Liver (tissue), 8 donors: ENCODE measurements at regions not wholly inside any gene's neighbourhood (a gene's known extent, or its start where the extent isn't known, plus 50 kb on each side); places are given as distances from the start of the nearest gene placed in this dataset.

Experiments
- DNase-seq: peaks from one replicate; pipeline ENCODE4 v3.0.0-alpha.2; 2017; ENCODE audit warnings: low spot score
- H3K27ac ChIP-seq, 2 donors: one replicate each; pipeline ENCODE4 v1.7.0; 2013; ENCODE audit warnings: inconsistent platforms in 2 of 2, low read length in 2 of 2, control low read depth in 1 of 2, low read depth in 1 of 2, mild to moderate bottlenecking in 1 of 2
- H3K27me3 ChIP-seq, 4 donors: one replicate each; pipeline versions ENCODE4 v1.6.1 to v1.7.0; 2013; ENCODE audit warnings: low read length in 3 of 4, inconsistent platforms in 1 of 4, mild to moderate bottlenecking in 1 of 4, moderate library complexity in 1 of 4; ENCODE audit not compliant: control insufficient read depth in 4 of 4, insufficient read depth in 4 of 4
- H3K36me3 ChIP-seq, 4 donors: one replicate each; pipeline versions ENCODE4 v1.6.1 to v1.7.0; 2013; ENCODE audit warnings: low read length in 3 of 4, mild to moderate bottlenecking in 3 of 4, low read depth in 1 of 4, moderate library complexity in 1 of 4; ENCODE audit not compliant: control insufficient read depth in 4 of 4, insufficient read depth in 3 of 4
- H3K4me1 ChIP-seq, 4 donors: one replicate each; pipeline versions ENCODE4 v1.6.1 to v1.7.0; 2013; ENCODE audit warnings: low read length in 3 of 4, mild to moderate bottlenecking in 3 of 4, moderate library complexity in 1 of 4; ENCODE audit not compliant: control insufficient read depth in 4 of 4, insufficient read depth in 4 of 4
- H3K4me3 ChIP-seq, 3 donors: one replicate each; pipeline versions ENCODE4 v1.6.1 to v1.7.0; 2013; ENCODE audit warnings: low read length in 3 of 3, control low read depth in 1 of 3, low read depth in 1 of 3, mild to moderate bottlenecking in 1 of 3
- H3K9ac ChIP-seq, 2 donors: one replicate each; pipeline ENCODE4 v1.7.0; 2013; ENCODE audit warnings: low read length in 2 of 2, mild to moderate bottlenecking in 2 of 2, moderate library complexity in 2 of 2, control low read depth in 1 of 2, low read depth in 1 of 2
- H3K9me3 ChIP-seq, 4 donors: one replicate each; pipeline versions ENCODE4 v1.6.1 to v1.7.0; 2013; ENCODE audit warnings: low read length in 3 of 4; ENCODE audit not compliant: control insufficient read depth in 4 of 4
- ATF3 ChIP-seq: IDR thresholded peaks from 2 replicates; pipeline ENCODE4 v1.6.1; 2016; ENCODE audit warnings: antibody characterized with exemption
- CTCF ChIP-seq: fragments of 150-350 bp; IDR thresholded peaks from 2 replicates; pipeline ENCODE4 v1.5.1; 2017; ENCODE audit warnings: improper control_type of control experiment, low read depth, low read length; ENCODE audit not compliant: missing input control
- EGR1 ChIP-seq, 2 donors: IDR thresholded peaks; 2 replicates each; pipeline ENCODE4 v1.6.1; 2016 to 2018; ENCODE audit warnings: antibody characterized with exemption in 2 of 2, low read depth in 2 of 2
- FOXA1 ChIP-seq: IDR thresholded peaks from 2 replicates; pipeline ENCODE4 v1.6.1; 2016; ENCODE audit warnings: antibody characterized with exemption
- FOXA2 ChIP-seq: IDR thresholded peaks from 2 replicates; pipeline ENCODE4 v1.6.1; 2016; ENCODE audit warnings: antibody characterized with exemption
- GABPA ChIP-seq, 2 donors: IDR thresholded peaks in 1 of 2; conservative IDR thresholded peaks in 1 of 2; 2 replicates each; pipeline ENCODE4 v1.6.1; 2016; ENCODE audit warnings: antibody characterized with exemption in 2 of 2, mild to moderate bottlenecking in 1 of 2, moderate library complexity in 1 of 2
- HNF4A ChIP-seq, 2 donors: conservative IDR thresholded peaks; 2 replicates each; pipeline ENCODE4 v1.6.1; 2016; ENCODE audit warnings: antibody characterized with exemption in 2 of 2, mild to moderate bottlenecking in 2 of 2
- HNF4G ChIP-seq: IDR thresholded peaks from 2 replicates; pipeline ENCODE4 v1.6.1; 2016; ENCODE audit warnings: antibody characterized with exemption
- JUND ChIP-seq, 2 donors: IDR thresholded peaks; 2 replicates each; pipeline ENCODE4 v1.6.1; 2016; ENCODE audit warnings: antibody characterized with exemption in 2 of 2
- NR2F2 ChIP-seq: IDR thresholded peaks from 2 replicates; pipeline ENCODE4 v1.6.1; 2016; ENCODE audit warnings: antibody characterized with exemption
- RAD21 ChIP-seq, 2 donors: IDR thresholded peaks; 2 replicates each; pipeline ENCODE4 v1.6.1; 2016; ENCODE audit warnings: antibody characterized with exemption in 2 of 2, mild to moderate bottlenecking in 2 of 2
- REST ChIP-seq: IDR thresholded peaks from 2 replicates; pipeline ENCODE4 v1.6.1; 2016; ENCODE audit warnings: antibody characterized with exemption, mild to moderate bottlenecking
- RXRA ChIP-seq, 2 donors: IDR thresholded peaks; 2 replicates each; pipeline ENCODE4 v1.6.1; 2017 to 2018; ENCODE audit warnings: antibody characterized with exemption in 2 of 2, mild to moderate bottlenecking in 1 of 2
- SP1 ChIP-seq: IDR thresholded peaks from 2 replicates; pipeline ENCODE4 v1.6.1; 2018; ENCODE audit warnings: antibody characterized with exemption, mild to moderate bottlenecking
- TAF1 ChIP-seq: conservative IDR thresholded peaks from 2 replicates; pipeline ENCODE4 v1.6.1; 2016; ENCODE audit warnings: antibody characterized with exemption, mild to moderate bottlenecking
- YY1 ChIP-seq: IDR thresholded peaks from 2 replicates; pipeline ENCODE4 v1.6.1; 2016; ENCODE audit warnings: antibody characterized with exemption, mild to moderate bottlenecking
- ZBTB33 ChIP-seq: IDR thresholded peaks from 2 replicates; pipeline ENCODE4 v1.6.1; 2016; ENCODE audit warnings: antibody characterized with exemption
- WGBS: extraction: QIAGEN DNeasy Blood & Tissue Kit; methylation state at CpG from one replicate; pipeline ENCODE4 v1.1.7; 2013; 5-methylcytosine and 5-hydroxymethylcytosine counted together
- donor health status: healthy.
- donor health status: healthy.
- donor health status: healthy.
- donor health status: healthy.
- donor health status: healthy.

GRCh38 chr4:156607478-156607857 lies 364.1 kb downstream of the PDGFC start:
- no peak for DNase-seq
- H3K9me3 ChIP-seq: no peaks in the 10 kb centered on the region
- TF ChIP-seq RXRA (IDR thresholded peaks at IDR 0.05): no peak
- no peak for TF ChIP-seq SP1
- no peak for TF ChIP-seq GABPA (IDR thresholded peaks at IDR 0.05 in 1 of 2, conservative IDR thresholded peaks at IDR 0.05 in 1 of 2)
- no peak for TF ChIP-seq ZBTB33
- TF ChIP-seq FOXA2: no peak
- no peak for TF ChIP-seq NR2F2
- TF ChIP-seq JUND (IDR thresholded peaks at IDR 0.05): no peak
- no peak for TF ChIP-seq EGR1 (IDR thresholded peaks at IDR 0.05; ENCODE audit: low read depth in 2 of 2)
- no peak for TF ChIP-seq REST
- TF ChIP-seq FOXA1: no peak
- no peak for TF ChIP-seq TAF1
- TF ChIP-seq YY1: no peak
- TF ChIP-seq RAD21 (IDR thresholded peaks at IDR 0.05): no peak
- TF ChIP-seq HNF4G: no peak
- no peak for TF ChIP-seq HNF4A (conservative IDR thresholded peaks at IDR 0.05)
- no peak for TF ChIP-seq CTCF
- H3K9ac ChIP-seq: no peak overlapping the region
- no peaks in the 10 kb centered on the region for H3K4me1 ChIP-seq
- 88% methylated on average over 1 of the region's 1 CpG for WGBS
- H3K27me3 ChIP-seq: no peaks in the 10 kb centered on the region
- H3K4me3 ChIP-seq: no peak overlapping the region
- no peaks in the 10 kb centered on the region for H3K36me3 ChIP-seq
- no peak overlapping the region for H3K27ac ChIP-seq

GRCh38 chr4:156606554-156607477 lies 364.8 kb downstream of the PDGFC start:
- Histone ChIP-seq H3K9me3 (no peaks in the 10 kb centered on the region), H3K4me3 (no peak overlapping the region), H3K27ac (no peak overlapping the region), H3K36me3 (no peaks in the 10 kb centered on the region), H3K9ac (no peak overlapping the region), H3K27me3 (no peaks in the 10 kb centered on the region), H3K4me1 (no peaks in the 10 kb centered on the region)
- WGBS: 71% methylated on average over 7 of the region's 7 CpGs
- TF ChIP-seq ATF3 (no peak), NR2F2 (no peak)
- no peak for DNase-seq
